Fibroblast of skin of back (primary cell): ENCODE measurements at regions not wholly inside any gene's neighbourhood (a gene's known extent, or its start where the extent isn't known, plus 50 kb on each side); places are given as distances from the start of the nearest gene placed in this dataset.
"Not testable (repeated sequence)": the region's sequence is repeated elsewhere in the genome, so short reads cannot be mapped to it uniquely, and the experiment has no call there.

Source experiments
- DNase-seq: peaks from one replicate; pipeline ENCODE4 v3.0.0-alpha.2; 2013

DNA sequence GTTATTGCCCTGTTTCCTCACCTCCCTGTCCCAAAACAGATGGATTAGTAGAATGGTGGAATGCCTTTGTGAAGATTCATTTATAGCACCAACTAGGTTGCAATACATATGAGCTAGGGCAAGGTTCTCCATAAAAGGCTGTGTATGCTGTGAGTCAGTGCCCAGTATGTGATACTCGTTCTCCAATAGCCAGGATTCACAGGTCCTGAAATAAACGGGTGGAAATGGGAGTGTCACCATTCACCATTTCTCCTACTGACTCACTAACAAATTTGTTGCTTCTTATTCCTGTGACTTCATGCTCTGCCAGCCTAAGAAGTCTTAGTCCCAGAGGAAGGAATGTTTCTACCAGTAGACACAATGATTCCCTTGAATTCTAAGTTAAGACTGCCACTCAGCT, 1745.4 kb downstream of the SLITRK1 start:
- peak; percentile 48 for DNase-seq

GRCh38 chr13:82129281-82129680, 1753.0 kb downstream of the SLITRK1 start:
- DNase-seq: no peak

- DNase-seq: no peak
Observed at GRCh38 chr13:82118589-82118988, 1763.7 kb downstream of the SLITRK1 start.

GRCh38 chr13:82116422-82116989, 1765.8 kb downstream of the SLITRK1 start:
- DNase-seq: no peak

DNA sequence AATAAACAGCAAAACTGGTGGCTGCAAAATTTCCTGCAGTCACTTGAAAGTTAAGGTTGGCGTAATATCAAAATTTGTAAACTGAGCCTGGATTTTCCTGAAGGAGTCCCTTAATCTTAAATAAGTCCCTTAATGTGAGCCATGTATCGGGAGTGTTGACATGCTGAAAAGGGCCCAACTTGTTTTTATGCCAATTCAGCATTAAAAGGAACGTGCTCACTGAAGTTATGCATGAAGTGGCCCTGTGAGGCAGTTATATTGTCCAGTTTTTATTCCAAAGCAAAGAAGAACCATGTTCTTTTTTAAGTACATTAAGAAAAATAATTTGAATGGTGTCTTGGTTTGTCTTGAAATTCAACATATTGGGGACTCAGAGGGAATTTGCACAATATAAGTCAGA, 1766.9 kb downstream of the SLITRK1 start:
- no peak for DNase-seq

DNA sequence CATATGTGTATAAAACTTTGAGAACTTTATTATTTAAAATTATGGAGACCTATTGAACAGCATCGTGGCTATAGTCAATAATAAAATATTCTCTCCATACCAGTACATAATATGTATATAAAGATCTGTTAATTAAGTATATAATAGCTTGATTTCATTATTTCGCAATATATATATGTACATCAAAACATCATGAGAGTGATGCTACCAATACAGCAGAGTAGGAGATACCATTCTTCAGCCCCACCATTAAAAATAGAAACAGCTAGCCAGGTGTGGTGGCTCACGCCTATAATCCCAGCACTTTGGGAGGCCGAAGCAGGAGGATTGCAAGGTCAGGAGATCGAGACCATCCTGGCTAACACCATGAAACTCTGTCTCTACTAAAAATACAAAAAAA, 1755.3 kb upstream of the SPRY2 start:
- DNase-seq: no peak

- no peak for DNase-seq
Observed at GRCh38 chr13:82092312-82092711, 1751.4 kb upstream of the SPRY2 start.

DNA sequence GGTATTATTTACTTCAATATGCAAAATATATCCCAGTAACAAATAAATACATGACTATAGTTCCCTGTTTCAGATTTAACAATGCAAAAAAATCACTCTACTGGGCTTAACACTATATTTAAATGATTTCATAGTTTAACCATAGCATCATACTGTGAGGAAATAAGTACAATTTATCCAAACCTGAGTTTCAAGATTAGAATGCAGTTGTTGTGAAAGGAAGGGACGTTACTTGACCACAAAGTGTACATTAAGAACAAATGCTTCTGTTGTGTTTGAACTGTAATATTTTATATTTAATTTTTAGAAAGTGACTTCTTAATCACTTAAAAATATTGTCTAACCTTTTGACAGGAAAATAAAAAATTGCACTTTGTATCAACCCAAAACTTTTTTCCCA, 1747.9 kb upstream of the SPRY2 start:
- DNase-seq: no peak

GRCh38 chr13:82076496-82076895, 1735.6 kb upstream of the SPRY2 start:
- DNase-seq: no peak

GRCh38 chr13:82070416-82070815, 1729.5 kb upstream of the SPRY2 start:
- no peak for DNase-seq

- DNase-seq: peak; percentile 1
Observed at GRCh38 chr13:82062772-82063171, 1721.8 kb upstream of the SPRY2 start.

GRCh38 chr13:82058364-82058763, 1717.4 kb upstream of the SPRY2 start:
- no peak for DNase-seq

- not testable (repeated sequence) for DNase-seq
Observed at GRCh38 chr13:82045316-82045715, 1704.4 kb upstream of the SPRY2 start.

DNA sequence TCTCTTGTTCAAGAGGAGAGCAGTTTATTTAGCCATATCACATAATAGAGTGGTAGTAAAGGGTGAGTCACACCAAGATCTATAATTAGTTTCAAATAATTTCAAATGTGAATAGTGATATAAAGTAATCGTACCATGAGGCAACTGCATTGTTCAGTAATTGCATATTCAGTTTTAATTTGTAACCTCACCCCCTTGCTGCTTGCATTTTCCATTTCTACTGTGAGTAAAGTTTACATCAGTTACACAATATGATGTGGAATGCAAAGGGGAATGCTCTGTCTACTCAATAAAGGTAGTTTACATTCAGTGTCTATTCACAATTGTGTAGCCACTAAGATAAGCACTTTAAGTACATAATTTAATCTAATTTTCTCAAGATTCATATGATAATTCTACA, 1695.7 kb upstream of the SPRY2 start:
- no peak for DNase-seq

DNA sequence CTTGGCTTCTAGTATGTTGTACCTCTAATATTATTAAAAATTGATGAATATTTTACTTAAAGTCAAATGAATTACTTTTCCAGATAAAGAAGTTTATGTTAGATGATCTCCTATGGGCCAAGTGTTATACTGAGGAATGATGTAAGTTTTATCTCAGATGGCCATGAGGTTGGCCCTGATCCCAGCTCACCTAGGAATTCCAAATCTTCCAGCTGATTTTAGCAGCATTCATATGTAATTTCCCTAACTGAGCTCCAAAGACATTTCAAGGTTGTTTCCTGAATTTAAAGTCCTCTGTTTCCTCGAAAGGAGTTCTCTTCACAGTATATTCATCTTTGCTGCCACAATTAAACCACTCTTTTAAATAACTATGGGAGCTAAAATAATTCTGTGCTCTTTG, 1670.4 kb upstream of the SPRY2 start:
- DNase-seq: no peak

DNA sequence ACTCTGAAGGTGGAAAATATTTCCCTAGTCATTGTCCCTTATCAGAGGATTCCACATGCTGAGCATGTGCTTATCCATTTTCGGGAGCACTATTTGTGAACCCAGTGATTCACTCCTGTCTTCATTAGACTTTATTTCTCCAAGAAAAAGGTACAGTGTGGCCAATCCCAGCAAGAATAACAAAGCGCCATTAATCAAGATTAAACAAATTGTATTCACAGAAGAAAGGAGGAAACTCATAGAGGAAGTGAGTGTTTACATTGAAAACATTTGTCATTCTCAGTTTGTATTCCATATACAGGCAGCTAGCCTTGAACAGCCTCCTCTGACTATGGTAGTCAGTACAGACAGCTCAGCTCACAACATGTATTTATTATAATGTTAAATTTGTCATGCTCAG, 1669.9 kb upstream of the SPRY2 start:
- DNase-seq: peak; percentile 52

- no peak for DNase-seq
Observed at GRCh38 chr13:82002710-82003109, 1661.8 kb upstream of the SPRY2 start.

DNA sequence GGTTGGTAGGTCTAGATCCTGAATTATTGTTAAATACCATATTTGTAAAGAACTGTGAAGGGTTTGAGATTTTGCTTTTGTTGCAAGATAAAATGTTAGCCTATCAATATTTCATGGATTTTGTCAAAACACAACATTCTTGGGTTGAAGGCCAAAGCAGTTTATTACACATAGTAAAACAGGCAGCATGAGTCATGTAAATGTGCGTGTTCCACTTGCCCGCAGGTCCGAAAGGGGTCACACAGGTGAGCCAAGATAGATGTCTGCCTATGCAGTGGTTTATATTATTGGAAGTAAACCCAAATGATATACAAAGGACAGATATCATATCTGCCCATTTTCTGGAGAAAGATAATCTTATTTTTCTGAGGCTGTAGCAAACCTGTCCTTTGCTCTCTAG, 1654.4 kb upstream of the SPRY2 start:
- DNase-seq: no peak

DNA sequence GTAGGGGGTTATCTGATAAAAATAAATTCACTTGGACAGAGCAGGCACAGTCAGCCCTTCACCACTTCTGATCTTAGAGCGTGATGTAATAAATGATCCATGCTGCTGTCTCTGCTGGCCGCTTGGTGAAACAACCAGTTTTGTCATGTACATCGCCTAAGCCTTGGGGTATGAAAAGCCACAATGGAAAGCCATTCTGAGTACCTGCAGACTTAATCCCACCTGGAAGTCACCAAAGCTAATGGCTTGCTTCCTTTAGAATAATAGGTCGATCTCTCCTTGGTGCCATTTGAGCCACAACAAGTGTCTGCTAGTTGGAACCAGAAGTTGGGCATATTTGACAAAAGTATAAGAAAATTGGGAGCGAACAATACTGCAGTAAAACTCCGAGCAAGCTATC, 1649.7 kb upstream of the SPRY2 start:
- DNase-seq: no peak

DNA sequence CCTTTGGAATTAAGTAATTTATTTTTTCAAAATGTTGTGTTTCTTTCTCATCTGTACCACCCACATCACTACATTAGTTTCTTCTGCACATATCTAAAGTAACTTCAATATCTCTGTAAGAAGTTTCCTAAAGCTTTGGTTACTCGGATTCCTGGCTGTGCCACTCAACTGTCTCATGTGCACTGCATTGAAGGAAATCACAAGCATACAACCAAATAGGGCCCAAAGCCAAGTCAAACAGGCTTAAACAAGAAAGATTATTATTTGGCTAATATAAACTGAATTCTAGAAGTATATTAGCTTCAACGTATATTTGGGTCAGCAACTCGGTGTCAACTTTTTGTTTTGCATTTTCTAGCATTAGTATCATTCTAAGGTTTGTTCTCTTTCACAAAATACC, 1647.6 kb upstream of the SPRY2 start:
- DNase-seq: no peak

- no peak for DNase-seq
Observed at GRCh38 chr13:81987677-81988357, 1646.9 kb upstream of the SPRY2 start.

DNA sequence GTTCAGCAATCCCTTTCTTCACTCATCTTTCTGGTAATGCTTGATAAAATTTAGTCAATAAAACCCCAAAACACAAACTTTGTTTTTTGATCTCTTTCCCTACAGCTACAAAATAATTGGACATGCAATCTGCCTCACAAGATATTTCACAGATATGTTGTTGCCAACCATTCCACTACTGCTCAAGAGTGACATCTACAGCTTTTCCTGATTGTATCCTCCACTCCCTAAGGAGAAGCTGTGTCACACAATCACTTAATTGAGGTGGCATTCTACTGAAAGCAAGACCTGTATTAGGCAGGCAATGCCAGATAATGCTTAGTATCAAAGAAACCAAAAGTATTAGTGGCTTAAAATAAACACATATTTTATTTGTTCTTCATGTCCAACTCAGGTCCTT, 1646.2 kb upstream of the SPRY2 start:
- no peak for DNase-seq

DNA sequence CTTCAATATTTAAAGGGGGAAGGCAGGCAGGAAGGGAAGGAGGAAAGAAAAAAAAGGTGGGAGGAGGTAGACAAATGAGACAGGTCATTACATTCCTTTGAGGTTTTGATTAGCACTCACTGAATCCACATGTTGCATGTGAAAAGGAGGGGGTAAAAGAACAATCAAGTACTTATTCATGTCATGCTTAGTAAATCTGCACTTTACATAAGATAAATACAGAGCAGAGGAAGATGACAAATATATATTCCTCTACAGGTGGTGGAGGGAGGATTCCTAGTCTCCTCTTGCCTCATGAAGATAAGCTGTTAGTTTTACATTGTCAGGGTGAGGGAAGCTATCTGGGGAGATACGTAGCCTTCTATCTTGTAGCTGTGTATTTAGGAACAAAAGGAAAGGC, 1645.4 kb upstream of the SPRY2 start:
- no peak for DNase-seq

DNA sequence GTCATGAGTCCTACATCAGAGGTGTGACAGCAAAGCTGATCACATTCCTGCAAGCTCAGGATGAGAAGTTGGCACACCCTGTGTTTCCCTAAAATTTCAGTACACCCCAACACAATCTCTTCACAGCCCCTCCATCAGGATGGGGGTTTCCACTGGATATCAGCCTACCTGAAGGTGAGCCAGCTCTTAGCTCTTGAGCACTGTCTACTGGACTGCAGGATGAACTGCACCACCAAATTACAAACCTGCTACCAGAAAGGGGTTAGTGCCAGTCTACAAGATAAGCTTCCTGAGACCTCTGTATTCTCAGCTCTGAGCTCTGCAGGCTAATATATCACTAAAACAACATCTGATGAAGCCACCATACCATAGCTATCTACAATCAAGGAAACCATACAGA, 1616.2 kb upstream of the SPRY2 start:
- no peak for DNase-seq

DNA sequence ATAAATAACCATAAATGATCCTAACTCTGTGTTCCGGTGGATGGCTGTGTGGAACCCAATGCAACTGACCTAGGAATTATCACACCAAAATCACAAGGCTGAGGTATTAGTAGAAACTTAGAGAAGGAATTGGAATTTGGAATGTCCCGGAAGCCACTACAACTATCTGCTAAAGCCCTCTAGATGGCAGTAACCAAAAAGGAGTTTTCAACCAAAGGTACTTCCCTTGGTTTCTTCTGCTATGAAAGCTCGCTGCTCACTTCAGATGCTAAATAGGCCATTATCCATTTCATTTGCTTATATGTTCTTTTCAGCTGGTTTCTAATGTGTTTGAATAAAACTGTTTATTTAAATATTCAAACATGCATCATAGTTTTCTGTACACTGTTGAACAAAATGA, 1589.1 kb upstream of the SPRY2 start:
- peak; percentile 41 for DNase-seq
